Nephron (organoid): ENCODE measurements at regions not wholly inside any gene's neighbourhood (a gene's known extent, or its start where the extent isn't known, plus 50 kb on each side); places are given as distances from the start of the nearest gene placed in this dataset.
A peak's percentile ranks its signal among the peaks of the same experiment; 100 is the strongest.

ENCODE experiments used
- H3K27ac Mint-ChIP-seq, 3 experiments: 2 replicates each; pipeline ENCODE4 v1.8.0; 2020; ENCODE audit warnings: mixed read lengths in 3 of 3, mild to moderate bottlenecking in 2 of 3, moderate library complexity in 1 of 3
- H3K27me3 Mint-ChIP-seq: 2 replicates; pipeline ENCODE4 v1.8.0; 2021; ENCODE audit warnings: low read depth, mild to moderate bottlenecking, moderate library complexity, mixed read lengths
- H3K36me3 Mint-ChIP-seq: 2 replicates; pipeline ENCODE4 v1.8.0; 2020; ENCODE audit warnings: low read depth, mixed read lengths
- H3K4me1 Mint-ChIP-seq: 2 replicates; pipeline ENCODE4 v1.8.0; 2020; ENCODE audit warnings: mixed read lengths
- H3K4me3 Mint-ChIP-seq, 3 experiments: 2 replicates each; pipeline ENCODE4 v1.8.0; 2020; ENCODE audit warnings: mild to moderate bottlenecking in 3 of 3, mixed read lengths in 3 of 3, moderate library complexity in 2 of 3
- H3K9me3 Mint-ChIP-seq: 2 replicates; pipeline ENCODE4 v1.8.0; 2020; ENCODE audit warnings: mixed read lengths
- TF ChIP-seq, protein P1 (sequence below), 3 experiments: fragments of 200-600 bp; sonication (generic); IDR thresholded peaks; one replicate each; pipeline ENCODE4 v1.5.0; 2021; ENCODE audit warnings: antibody characterized with exemption in 3 of 3; ENCODE audit not compliant: unreplicated experiment in 3 of 3

DNA sequence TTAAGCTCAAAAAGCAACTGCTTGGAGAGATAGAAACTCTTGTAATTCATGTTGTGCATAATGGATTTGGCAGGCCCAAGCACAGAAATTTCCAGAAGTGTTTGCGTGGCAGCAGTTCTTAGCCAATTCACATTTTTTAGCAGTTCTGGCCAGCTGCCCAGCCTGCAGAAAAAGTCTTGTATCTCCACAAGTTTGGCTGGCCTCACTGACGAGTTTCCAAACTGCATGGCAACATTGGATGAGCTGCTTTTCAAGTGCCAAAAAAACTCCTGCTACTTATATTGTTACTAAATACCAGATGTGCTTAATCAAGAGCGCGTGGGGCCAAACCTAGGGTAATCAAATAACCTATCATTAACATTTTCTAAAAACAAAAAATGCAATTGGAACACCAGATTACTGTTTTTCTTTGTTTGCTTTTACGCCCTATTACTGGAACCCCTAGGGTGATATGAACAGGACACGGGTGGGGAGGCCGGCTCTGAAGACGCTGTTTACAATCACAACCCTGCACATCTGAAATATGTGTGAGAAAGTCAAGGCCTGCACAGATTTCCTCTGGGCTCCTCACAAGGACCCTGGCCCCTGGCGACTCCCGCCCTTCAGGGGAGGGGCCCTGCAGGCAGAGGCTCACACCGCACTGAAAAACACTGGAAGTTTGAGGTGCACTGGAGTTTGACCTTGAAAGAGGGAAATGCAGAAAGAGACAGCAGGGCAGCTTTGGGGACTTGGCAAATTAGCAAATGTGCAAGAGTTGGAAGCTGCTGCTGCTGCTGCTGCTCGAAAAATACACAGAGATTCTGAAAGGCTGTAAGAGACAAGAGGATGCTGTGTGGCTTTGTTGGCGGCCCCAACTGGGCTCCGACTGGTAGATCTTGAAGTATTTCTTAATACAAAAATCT lies 55.2 kb upstream of the TARBP1 start:
- Mint-ChIP-seq H3K4me1 (peaks cover 96% of the 10 kb centered on the region), H3K36me3 (no peaks in the 10 kb centered on the region), H3K27ac (peak overlapping the region; percentile 95 to 100 (median 99)), H3K9me3 (no peaks in the 10 kb centered on the region), H3K4me3 (peak overlapping the region; percentile 19 to 65 (median 42)), H3K27me3 (no peaks in the 10 kb centered on the region)
- TF ChIP-seq, protein P1, sequence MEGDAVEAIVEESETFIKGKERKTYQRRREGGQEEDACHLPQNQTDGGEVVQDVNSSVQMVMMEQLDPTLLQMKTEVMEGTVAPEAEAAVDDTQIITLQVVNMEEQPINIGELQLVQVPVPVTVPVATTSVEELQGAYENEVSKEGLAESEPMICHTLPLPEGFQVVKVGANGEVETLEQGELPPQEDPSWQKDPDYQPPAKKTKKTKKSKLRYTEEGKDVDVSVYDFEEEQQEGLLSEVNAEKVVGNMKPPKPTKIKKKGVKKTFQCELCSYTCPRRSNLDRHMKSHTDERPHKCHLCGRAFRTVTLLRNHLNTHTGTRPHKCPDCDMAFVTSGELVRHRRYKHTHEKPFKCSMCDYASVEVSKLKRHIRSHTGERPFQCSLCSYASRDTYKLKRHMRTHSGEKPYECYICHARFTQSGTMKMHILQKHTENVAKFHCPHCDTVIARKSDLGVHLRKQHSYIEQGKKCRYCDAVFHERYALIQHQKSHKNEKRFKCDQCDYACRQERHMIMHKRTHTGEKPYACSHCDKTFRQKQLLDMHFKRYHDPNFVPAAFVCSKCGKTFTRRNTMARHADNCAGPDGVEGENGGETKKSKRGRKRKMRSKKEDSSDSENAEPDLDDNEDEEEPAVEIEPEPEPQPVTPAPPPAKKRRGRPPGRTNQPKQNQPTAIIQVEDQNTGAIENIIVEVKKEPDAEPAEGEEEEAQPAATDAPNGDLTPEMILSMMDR (IDR thresholded peaks at IDR 0.05; ENCODE audit: unreplicated experiment in 3 of 3): no peak

DNA sequence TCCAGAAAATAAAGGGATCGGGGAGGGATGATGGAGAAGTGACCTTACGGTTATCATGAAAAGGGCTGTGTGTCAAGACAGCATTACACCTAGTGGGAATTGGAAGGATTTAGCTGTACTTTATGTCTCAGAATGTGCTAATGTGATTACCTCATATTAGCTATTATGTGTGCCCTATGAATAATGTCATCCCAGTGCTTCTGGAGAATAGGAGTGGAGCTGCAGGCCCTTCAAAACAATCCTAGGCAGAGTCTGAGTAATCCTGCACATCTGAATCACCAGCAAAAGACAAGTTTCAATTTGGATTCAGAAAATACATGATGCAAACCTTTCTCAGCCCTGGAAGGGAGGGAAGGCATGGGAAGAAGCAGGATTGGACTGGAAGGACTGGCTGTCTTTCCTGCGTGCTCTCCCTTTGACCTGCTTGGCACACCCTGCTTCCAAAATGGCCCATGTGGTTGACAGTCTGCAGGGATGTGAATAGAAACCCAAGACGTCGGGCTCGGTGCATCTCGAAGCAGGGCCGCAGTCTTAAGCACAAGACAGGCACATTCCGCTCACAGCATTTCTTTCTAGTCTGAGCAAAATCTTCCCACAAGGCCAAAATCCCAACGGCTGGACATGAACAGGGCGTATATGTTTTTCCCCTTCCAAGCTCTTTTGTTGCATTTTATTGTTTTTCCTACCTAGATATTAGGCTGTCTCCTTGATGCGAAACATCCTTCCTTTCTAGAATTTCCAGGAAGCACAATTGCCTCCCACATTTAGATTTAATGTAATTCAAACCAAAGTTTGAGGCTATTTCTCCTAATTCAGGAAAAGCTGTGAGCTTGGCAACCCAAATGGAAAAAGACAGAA lies 54.3 kb upstream of the TARBP1 start:
- no peaks in the 10 kb centered on the region for H3K27me3 Mint-ChIP-seq
- TF ChIP-seq, protein P1 (IDR thresholded peaks at IDR 0.05; ENCODE audit: unreplicated experiment in 3 of 3): no peak
- peaks cover 97% of the 10 kb centered on the region for H3K4me1 Mint-ChIP-seq
- H3K9me3 Mint-ChIP-seq: no peaks in the 10 kb centered on the region
- H3K36me3 Mint-ChIP-seq: no peaks in the 10 kb centered on the region
- H3K4me3 Mint-ChIP-seq: peak overlapping the region in 2 of 3 experiments; percentile 12 to 65
- peak overlapping the region; percentile 95 to 100 (median 99) for H3K27ac Mint-ChIP-seq

GRCh38 chr1:234532503-234532922 lies 53.5 kb upstream of the TARBP1 start:
- H3K9me3 Mint-ChIP-seq: no peaks in the 10 kb centered on the region
- peak overlapping the region in 1 of 3 experiments; percentile 11 for H3K4me3 Mint-ChIP-seq
- TF ChIP-seq, protein P1 (IDR thresholded peaks at IDR 0.05; ENCODE audit: unreplicated experiment in 3 of 3): no peak
- peak overlapping the region; percentile 95 to 100 (median 99) for H3K27ac Mint-ChIP-seq
- no peaks in the 10 kb centered on the region for H3K27me3 Mint-ChIP-seq
- H3K4me1 Mint-ChIP-seq: peaks cover 97% of the 10 kb centered on the region
- no peaks in the 10 kb centered on the region for H3K36me3 Mint-ChIP-seq

GRCh38 chr1:234531151-234531635 lies 52.2 kb upstream of the TARBP1 start:
- H3K27ac Mint-ChIP-seq: peak overlapping the region; percentile 95 to 100 (median 99)
- no peaks in the 10 kb centered on the region for H3K9me3 Mint-ChIP-seq
- H3K27me3 Mint-ChIP-seq: no peaks in the 10 kb centered on the region
- H3K36me3 Mint-ChIP-seq: no peaks in the 10 kb centered on the region
- H3K4me3 Mint-ChIP-seq: peak overlapping the region; percentile 4 to 75 (median 53)
- peaks cover 97% of the 10 kb centered on the region for H3K4me1 Mint-ChIP-seq
- TF ChIP-seq, protein P1 (IDR thresholded peaks at IDR 0.05; ENCODE audit: unreplicated experiment in 3 of 3): no peak

DNA sequence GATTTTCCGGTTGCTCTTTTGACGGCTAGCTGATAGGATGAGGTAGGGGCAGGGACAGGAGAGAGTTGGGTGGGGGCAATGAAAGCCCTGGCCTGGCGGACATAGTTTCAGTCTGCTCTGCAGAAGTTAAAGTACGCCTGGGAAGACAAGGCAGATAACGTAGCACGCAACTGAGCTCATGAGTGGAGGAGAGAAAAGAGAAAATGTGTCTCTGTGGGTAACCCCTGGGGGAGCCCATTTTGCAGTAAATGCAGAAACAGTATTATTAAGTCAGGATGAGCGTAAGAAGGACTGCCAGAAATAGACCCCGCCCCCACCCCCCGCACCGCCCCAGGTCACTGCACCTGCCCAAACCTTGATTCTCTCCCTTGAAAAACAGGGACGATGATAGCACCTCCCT lies 51.7 kb upstream of the TARBP1 start:
- H3K36me3 Mint-ChIP-seq: no peaks in the 10 kb centered on the region
- no peaks in the 10 kb centered on the region for H3K9me3 Mint-ChIP-seq
- TF ChIP-seq, protein P1 (IDR thresholded peaks at IDR 0.05; ENCODE audit: unreplicated experiment in 3 of 3): no peak
- peak overlapping the region; percentile 95 to 100 (median 99) for H3K27ac Mint-ChIP-seq
- peaks cover 93% of the 10 kb centered on the region for H3K4me1 Mint-ChIP-seq
- H3K4me3 Mint-ChIP-seq: peak overlapping the region in 1 of 3 experiments; percentile 64
- H3K27me3 Mint-ChIP-seq: no peaks in the 10 kb centered on the region
